GM23338 (cell line): ENCODE measurements at regions not wholly inside any gene's neighbourhood (a gene's known extent, or its start where the extent isn't known, plus 50 kb on each side); places are given as distances from the start of the nearest gene placed in this dataset.

Source experiments
- ATAC-seq: fragments of 200-7000 bp; cut with Tn5 transposase; 3 replicates; pipeline ENCODE4 v1.9.1; 2020
- DNase-seq: peaks from one replicate; pipeline ENCODE4 v3.0.0-alpha.2; 2015; ENCODE audit warnings: low spot score
- H2AFZ ChIP-seq: fragments of 200-600 bp; sonication (generic); 2 replicates; pipeline ENCODE4 v1.8.0; 2016; ENCODE audit warnings: antibody characterized with exemption, mild to moderate bottlenecking, moderate library complexity
- H3F3A ChIP-seq: fragments of 200-600 bp; sonication (generic); replicated peaks from 2 replicates; pipeline ENCODE4 v1.8.0; 2017; ENCODE audit warnings: antibody characterized with exemption, mixed run types, low read depth
- H3K27ac ChIP-seq: fragments of 200-600 bp; sonication (generic); 2 replicates; pipeline ENCODE4 v1.6.1; 2016; ENCODE audit warnings: low read depth
- H3K27me3 ChIP-seq: fragments of 200-600 bp; sonication (generic); 2 replicates; pipeline ENCODE4 v1.8.0; 2016; ENCODE audit warnings: mild to moderate bottlenecking, mixed run types, moderate library complexity; ENCODE audit not compliant: insufficient read depth
- H3K36me3 ChIP-seq: fragments of 200-600 bp; sonication (generic); 2 replicates; pipeline ENCODE4 v1.8.0; 2016; ENCODE audit warnings: mild to moderate bottlenecking; ENCODE audit not compliant: insufficient read depth
- H3K4me1 ChIP-seq: fragments of 200-600 bp; sonication (generic); 2 replicates; pipeline ENCODE4 v1.8.0; 2016; ENCODE audit warnings: mild to moderate bottlenecking, moderate library complexity; ENCODE audit not compliant: insufficient read depth
- H3K4me2 ChIP-seq: fragments of 200-600 bp; sonication (generic); 2 replicates; pipeline ENCODE4 v1.7.1; 2017; ENCODE audit warnings: mixed run types
- H3K4me3 ChIP-seq: fragments of 200-600 bp; sonication (generic); 2 replicates; pipeline ENCODE4 v1.6.1; 2016; ENCODE audit warnings: mixed run types
- H3K79me2 ChIP-seq: fragments of 200-600 bp; sonication (generic); replicated peaks from 2 replicates; pipeline ENCODE4 v1.8.0; 2017; ENCODE audit warnings: mild to moderate bottlenecking; ENCODE audit not compliant: insufficient read depth
- H3K9me2 ChIP-seq: fragments of 200-600 bp; sonication (generic); 2 replicates; pipeline ENCODE4 v1.8.0; 2017; ENCODE audit not compliant: insufficient read depth
- H4K20me1 ChIP-seq: fragments of 200-600 bp; sonication (generic); replicated peaks from 2 replicates; pipeline ENCODE4 v1.8.0; 2017; ENCODE audit warnings: mild to moderate bottlenecking; ENCODE audit not compliant: insufficient read depth
- H3K27ac Mint-ChIP-seq: 2 replicates; pipeline ENCODE4 v1.8.0; 2020; ENCODE audit warnings: inconsistent platforms, mild to moderate bottlenecking, moderate library complexity, mixed read lengths
- H3K27me3 Mint-ChIP-seq: 3 replicates; pipeline ENCODE4 v1.8.0; 2022; ENCODE audit warnings: low read depth, mild to moderate bottlenecking, moderate library complexity, mixed read lengths, inconsistent platforms; ENCODE audit not compliant: insufficient read depth, poor library complexity
- H3K36me3 Mint-ChIP-seq: 3 replicates; pipeline ENCODE4 v1.8.0; 2021; ENCODE audit warnings: low read depth, mild to moderate bottlenecking, inconsistent platforms, moderate library complexity, mixed read lengths
- H3K4me1 Mint-ChIP-seq: 3 replicates; pipeline ENCODE4 v1.8.0; 2020; ENCODE audit warnings: mild to moderate bottlenecking, inconsistent platforms, mixed read lengths
- H3K4me3 Mint-ChIP-seq: 3 replicates; pipeline ENCODE4 v1.8.0; 2021; ENCODE audit warnings: moderate library complexity, mild to moderate bottlenecking, inconsistent platforms, mixed read lengths
- H3K9me3 Mint-ChIP-seq: 3 replicates; pipeline ENCODE4 v1.8.0; 2020; ENCODE audit warnings: moderate library complexity, mild to moderate bottlenecking, inconsistent platforms, mixed read lengths
- CREB1 ChIP-seq: fragments of 250-450 bp; sonication (Bioruptor Pico); IDR thresholded peaks from 2 replicates; pipeline ENCODE4 v1.5.0; 2020; ENCODE audit warnings: low read depth, mild to moderate bottlenecking, moderate library complexity
- EZH2 ChIP-seq: fragments of 200-600 bp; sonication (generic); IDR thresholded peaks from one replicate; pipeline ENCODE4 v1.8.0; 2017; ENCODE audit warnings: antibody characterized with exemption, mild to moderate bottlenecking, low read depth; ENCODE audit not compliant: unreplicated experiment
- EZH2phosphoT487 ChIP-seq: fragments of 200-600 bp; sonication (generic); IDR thresholded peaks from one replicate; pipeline ENCODE4 v1.8.1; 2018; ENCODE audit warnings: antibody characterized with exemption; ENCODE audit not compliant: unreplicated experiment
- NANOG ChIP-seq: IDR thresholded peaks from 2 replicates; pipeline ENCODE4 v1.6.1; 2016; ENCODE audit warnings: antibody characterized with exemption, borderline replicate concordance
- POLR2AphosphoS5 ChIP-seq: IDR thresholded peaks from 2 replicates; pipeline ENCODE4 v1.6.1; 2016; ENCODE audit warnings: antibody characterized with exemption, low read depth
- STAT1 ChIP-seq: IDR thresholded peaks from one replicate; pipeline ENCODE4 v1.6.1; 2016; ENCODE audit warnings: antibody characterized with exemption; ENCODE audit not compliant: unreplicated experiment
- ZNF114 ChIP-seq: fragments of 250-450 bp; sonication (Bioruptor Pico); IDR thresholded peaks from 2 replicates; pipeline ENCODE4 v1.5.0; 2020; ENCODE audit warnings: mild to moderate bottlenecking, moderate library complexity
- ZNF331 ChIP-seq: fragments of 250-450 bp; sonication (Bioruptor Pico); IDR thresholded peaks from 2 replicates; pipeline ENCODE4 v1.5.0; 2020; ENCODE audit warnings: low read depth, mild to moderate bottlenecking, moderate library complexity
- ZNF462 ChIP-seq: fragments of 250-450 bp; sonication (Bioruptor Pico); IDR thresholded peaks from 2 replicates; pipeline ENCODE4 v1.5.0; 2020; ENCODE audit warnings: mild to moderate bottlenecking, moderate library complexity
- TF ChIP-seq, protein P1 (sequence below): IDR thresholded peaks from 2 replicates; pipeline ENCODE4 v1.6.1; 2016; ENCODE audit warnings: antibody characterized with exemption
- TF ChIP-seq, protein P2 (sequence below), 2 experiments: fragments of 200-600 bp in 1 of 2; sonication (generic) in 1 of 2; conservative IDR thresholded peaks; 2 replicates each; pipeline versions ENCODE4 v1.5.1 to v1.6.1; 2016 to 2017; ENCODE audit warnings: antibody characterized with exemption in 2 of 2, low read depth in 2 of 2, mild to moderate bottlenecking in 2 of 2, moderate library complexity in 1 of 2
- TF ChIP-seq, protein P3 (sequence below): IDR thresholded peaks from one replicate; pipeline ENCODE4 v1.6.1; 2018; ENCODE audit warnings: antibody characterized with exemption; ENCODE audit not compliant: unreplicated experiment

GRCh38 chr15:47493357-47494247 lies 223.7 kb upstream of the SEMA6D start:
- H3K4me1 Mint-ChIP-seq, result peaks cover 3% of the 10 kb centered on the region
- TF ChIP-seq, protein P1, sequence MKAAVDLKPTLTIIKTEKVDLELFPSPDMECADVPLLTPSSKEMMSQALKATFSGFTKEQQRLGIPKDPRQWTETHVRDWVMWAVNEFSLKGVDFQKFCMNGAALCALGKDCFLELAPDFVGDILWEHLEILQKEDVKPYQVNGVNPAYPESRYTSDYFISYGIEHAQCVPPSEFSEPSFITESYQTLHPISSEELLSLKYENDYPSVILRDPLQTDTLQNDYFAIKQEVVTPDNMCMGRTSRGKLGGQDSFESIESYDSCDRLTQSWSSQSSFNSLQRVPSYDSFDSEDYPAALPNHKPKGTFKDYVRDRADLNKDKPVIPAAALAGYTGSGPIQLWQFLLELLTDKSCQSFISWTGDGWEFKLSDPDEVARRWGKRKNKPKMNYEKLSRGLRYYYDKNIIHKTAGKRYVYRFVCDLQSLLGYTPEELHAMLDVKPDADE, result no peak
- TF ChIP-seq STAT1 (no peak), POLR2AphosphoS5 (no peak), ZNF114 (CRISPR knock-in tag) (no peak), NANOG (no peak), CREB1 (CRISPR knock-in tag) (no peak), ZNF462 (no peak), ZNF331 (no peak), EZH2phosphoT487 (no peak), EZH2 (no peak)
- TF ChIP-seq, protein P2, sequence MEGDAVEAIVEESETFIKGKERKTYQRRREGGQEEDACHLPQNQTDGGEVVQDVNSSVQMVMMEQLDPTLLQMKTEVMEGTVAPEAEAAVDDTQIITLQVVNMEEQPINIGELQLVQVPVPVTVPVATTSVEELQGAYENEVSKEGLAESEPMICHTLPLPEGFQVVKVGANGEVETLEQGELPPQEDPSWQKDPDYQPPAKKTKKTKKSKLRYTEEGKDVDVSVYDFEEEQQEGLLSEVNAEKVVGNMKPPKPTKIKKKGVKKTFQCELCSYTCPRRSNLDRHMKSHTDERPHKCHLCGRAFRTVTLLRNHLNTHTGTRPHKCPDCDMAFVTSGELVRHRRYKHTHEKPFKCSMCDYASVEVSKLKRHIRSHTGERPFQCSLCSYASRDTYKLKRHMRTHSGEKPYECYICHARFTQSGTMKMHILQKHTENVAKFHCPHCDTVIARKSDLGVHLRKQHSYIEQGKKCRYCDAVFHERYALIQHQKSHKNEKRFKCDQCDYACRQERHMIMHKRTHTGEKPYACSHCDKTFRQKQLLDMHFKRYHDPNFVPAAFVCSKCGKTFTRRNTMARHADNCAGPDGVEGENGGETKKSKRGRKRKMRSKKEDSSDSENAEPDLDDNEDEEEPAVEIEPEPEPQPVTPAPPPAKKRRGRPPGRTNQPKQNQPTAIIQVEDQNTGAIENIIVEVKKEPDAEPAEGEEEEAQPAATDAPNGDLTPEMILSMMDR (conservative IDR thresholded peaks at IDR 0.05; ENCODE audit: low read depth in 2 of 2), result no peak
- TF ChIP-seq, protein P3, sequence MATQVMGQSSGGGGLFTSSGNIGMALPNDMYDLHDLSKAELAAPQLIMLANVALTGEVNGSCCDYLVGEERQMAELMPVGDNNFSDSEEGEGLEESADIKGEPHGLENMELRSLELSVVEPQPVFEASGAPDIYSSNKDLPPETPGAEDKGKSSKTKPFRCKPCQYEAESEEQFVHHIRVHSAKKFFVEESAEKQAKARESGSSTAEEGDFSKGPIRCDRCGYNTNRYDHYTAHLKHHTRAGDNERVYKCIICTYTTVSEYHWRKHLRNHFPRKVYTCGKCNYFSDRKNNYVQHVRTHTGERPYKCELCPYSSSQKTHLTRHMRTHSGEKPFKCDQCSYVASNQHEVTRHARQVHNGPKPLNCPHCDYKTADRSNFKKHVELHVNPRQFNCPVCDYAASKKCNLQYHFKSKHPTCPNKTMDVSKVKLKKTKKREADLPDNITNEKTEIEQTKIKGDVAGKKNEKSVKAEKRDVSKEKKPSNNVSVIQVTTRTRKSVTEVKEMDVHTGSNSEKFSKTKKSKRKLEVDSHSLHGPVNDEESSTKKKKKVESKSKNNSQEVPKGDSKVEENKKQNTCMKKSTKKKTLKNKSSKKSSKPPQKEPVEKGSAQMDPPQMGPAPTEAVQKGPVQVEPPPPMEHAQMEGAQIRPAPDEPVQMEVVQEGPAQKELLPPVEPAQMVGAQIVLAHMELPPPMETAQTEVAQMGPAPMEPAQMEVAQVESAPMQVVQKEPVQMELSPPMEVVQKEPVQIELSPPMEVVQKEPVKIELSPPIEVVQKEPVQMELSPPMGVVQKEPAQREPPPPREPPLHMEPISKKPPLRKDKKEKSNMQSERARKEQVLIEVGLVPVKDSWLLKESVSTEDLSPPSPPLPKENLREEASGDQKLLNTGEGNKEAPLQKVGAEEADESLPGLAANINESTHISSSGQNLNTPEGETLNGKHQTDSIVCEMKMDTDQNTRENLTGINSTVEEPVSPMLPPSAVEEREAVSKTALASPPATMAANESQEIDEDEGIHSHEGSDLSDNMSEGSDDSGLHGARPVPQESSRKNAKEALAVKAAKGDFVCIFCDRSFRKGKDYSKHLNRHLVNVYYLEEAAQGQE, result no peak
- no peak overlapping the region for H3K4me2 ChIP-seq

More at GRCh38 chr15:47493357-47494247, 223.7 kb upstream of the SEMA6D start:
- Histone ChIP-seq H4K20me1 (no peaks in the 10 kb centered on the region), H2AFZ (no peak overlapping the region), H3K27ac (no peak overlapping the region), H3K4me1 (no peaks in the 10 kb centered on the region), H3K79me2 (no peaks in the 10 kb centered on the region), H3K9me2 (no peaks in the 10 kb centered on the region), H3K4me3 (no peak overlapping the region), H3K36me3 (no peaks in the 10 kb centered on the region), H3F3A (no peaks in the 10 kb centered on the region), H3K27me3 (no peaks in the 10 kb centered on the region)
- Mint-ChIP-seq H3K9me3 (no peaks in the 10 kb centered on the region), H3K27ac (no peak overlapping the region), H3K36me3 (no peaks in the 10 kb centered on the region), H3K27me3 (no peaks in the 10 kb centered on the region), H3K4me3 (no peak overlapping the region)
- no peak for DNase-seq
- ATAC-seq, result no peak
